CD14-positive monocyte (primary cell): ENCODE measurements at regions not wholly inside any gene's neighbourhood (a gene's known extent, or its start where the extent isn't known, plus 50 kb on each side); places are given as distances from the start of the nearest gene placed in this dataset.

Source experiments
- DNase-seq, 3 donors: peaks; one replicate each; pipeline ENCODE4 v3.0.0-alpha.2; 2011 to 2022
- H2AFZ ChIP-seq: 2 replicates; pipeline ENCODE4 v1.6.0; 2012; ENCODE audit warnings: mild to moderate bottlenecking, low read depth, low read length, inconsistent platforms; ENCODE audit not compliant: insufficient read depth, poor library complexity, severe bottlenecking
- H3K27ac ChIP-seq, 2 donors: 1 replicate in 1 of 2; 2 replicates in 1 of 2; pipeline ENCODE4 v1.5.1; 2012 to 2013; ENCODE audit warnings: low read length in 2 of 2, control low read depth in 1 of 2, inconsistent platforms in 1 of 2, low read depth in 1 of 2, mild to moderate bottlenecking in 1 of 2
- H3K27me3 ChIP-seq, 2 donors: one replicate each; pipeline versions ENCODE4 v1.6.0 to v1.6.1; 2011 to 2013; ENCODE audit warnings: low read length in 2 of 2; ENCODE audit not compliant: control insufficient read depth in 2 of 2, insufficient read depth in 2 of 2
- H3K36me3 ChIP-seq, 2 donors: replicated peaks in 1 of 2; 1 replicate in 1 of 2; 2 replicates in 1 of 2; pipeline versions ENCODE4 v1.5.1 to v1.6.1; 2012 to 2013; ENCODE audit warnings: low read length in 2 of 2, control low read depth in 1 of 2, inconsistent platforms in 1 of 2, mild to moderate bottlenecking in 1 of 2; ENCODE audit not compliant: insufficient read depth in 2 of 2, control insufficient read depth in 1 of 2
- H3K4me1 ChIP-seq, 2 donors: 1 replicate in 1 of 2; 2 replicates in 1 of 2; pipeline versions ENCODE4 v1.5.1 to v1.6.1; 2012 to 2013; ENCODE audit warnings: low read length in 2 of 2, control low read depth in 1 of 2, inconsistent platforms in 1 of 2, mild to moderate bottlenecking in 1 of 2, moderate library complexity in 1 of 2; ENCODE audit not compliant: insufficient read depth in 2 of 2, control insufficient read depth in 1 of 2
- H3K4me2 ChIP-seq: replicated peaks from 2 replicates; pipeline ENCODE3; 2012; ENCODE audit warnings: low read length, moderate library complexity, mild to moderate bottlenecking; ENCODE audit not compliant: poor library complexity, severe bottlenecking; ENCODE audit errors: extremely low read depth
- H3K4me3 ChIP-seq, 3 experiments: fragments of 200-600 bp in 1 of 3; sonication (generic) in 1 of 3; replicated peaks in 1 of 3; 1 replicate in 2 of 3; 2 replicates in 1 of 3; pipeline ENCODE4 v1.5.1; 2011 to 2013; ENCODE audit warnings: low read length in 3 of 3, mild to moderate bottlenecking in 3 of 3, control low read depth in 2 of 3, low read depth in 2 of 3, inconsistent platforms in 1 of 3, moderate library complexity in 1 of 3
- H3K79me2 ChIP-seq: 2 replicates; pipeline ENCODE4 v1.6.0; 2012; ENCODE audit warnings: mild to moderate bottlenecking, control low read depth, inconsistent platforms, low read length, moderate library complexity; ENCODE audit not compliant: insufficient read depth
- H3K9ac ChIP-seq: 2 replicates; pipeline ENCODE4 v1.6.0; 2017; ENCODE audit warnings: low read length, mild to moderate bottlenecking; ENCODE audit not compliant: insufficient read depth, poor library complexity, severe bottlenecking
- H3K9me3 ChIP-seq, 2 donors: replicated peaks in 1 of 2; 1 replicate in 1 of 2; 2 replicates in 1 of 2; pipeline versions ENCODE4 v1.5.1 to v1.6.1; 2012 to 2013; ENCODE audit warnings: low read length in 2 of 2, control low read depth in 1 of 2; ENCODE audit not compliant: control insufficient read depth in 1 of 2, insufficient read depth in 1 of 2
- H4K20me1 ChIP-seq: 2 replicates; pipeline ENCODE4 v1.6.0; 2012; ENCODE audit warnings: mild to moderate bottlenecking, low read length, control low read depth, moderate library complexity; ENCODE audit not compliant: insufficient read depth
- H3K27ac Mint-ChIP-seq, 7 donors: one replicate each; pipeline ENCODE4 v1.8.0; 2020; ENCODE audit warnings: mild to moderate bottlenecking in 7 of 7, mixed read lengths in 7 of 7, moderate library complexity in 6 of 7, inconsistent platforms in 2 of 7
- H3K27me3 Mint-ChIP-seq, 3 donors: one replicate each; pipeline ENCODE4 v1.8.0; 2021 to 2022; ENCODE audit warnings: low read depth in 3 of 3, mild to moderate bottlenecking in 3 of 3, mixed read lengths in 3 of 3, moderate library complexity in 3 of 3, inconsistent platforms in 1 of 3
- H3K36me3 Mint-ChIP-seq, 2 donors: one replicate each; pipeline ENCODE4 v1.8.0; 2020; ENCODE audit warnings: mixed read lengths in 2 of 2, inconsistent platforms in 1 of 2, mild to moderate bottlenecking in 1 of 2
- H3K4me1 Mint-ChIP-seq: one replicate; pipeline ENCODE4 v1.8.0; 2020; ENCODE audit warnings: mild to moderate bottlenecking, mixed read lengths
- H3K4me3 Mint-ChIP-seq, 2 donors: one replicate each; pipeline ENCODE4 v1.8.0; 2020; ENCODE audit warnings: mild to moderate bottlenecking in 2 of 2, mixed read lengths in 2 of 2, moderate library complexity in 1 of 2
- H3K9me3 Mint-ChIP-seq, 7 donors: one replicate each; pipeline ENCODE4 v1.8.0; 2020 to 2022; ENCODE audit warnings: mixed read lengths in 7 of 7, mild to moderate bottlenecking in 6 of 7, moderate library complexity in 6 of 7, inconsistent platforms in 2 of 7
- WGBS: methylation state at CpG from one replicate; pipeline ENCODE4 v1.1.5; 2013; ENCODE audit warnings: missing lambda C conversion rate; ENCODE audit not compliant: insufficient coverage; 5-methylcytosine and 5-hydroxymethylcytosine counted together
- intact Hi-C, 2 donors: fragments of 100-400 bp; cut with micrococcal nuclease; formaldehyde crosslinking; loops; one replicate each; pipeline versions ENCODE4 v1.15.0 to v1.15.1; 2023
- TF ChIP-seq, protein P1 (sequence below): fragments of 200-600 bp; IDR thresholded peaks from one replicate; pipeline ENCODE4 v1.8.0; 2022; ENCODE audit warnings: antibody characterized with exemption, mild to moderate bottlenecking

DNA sequence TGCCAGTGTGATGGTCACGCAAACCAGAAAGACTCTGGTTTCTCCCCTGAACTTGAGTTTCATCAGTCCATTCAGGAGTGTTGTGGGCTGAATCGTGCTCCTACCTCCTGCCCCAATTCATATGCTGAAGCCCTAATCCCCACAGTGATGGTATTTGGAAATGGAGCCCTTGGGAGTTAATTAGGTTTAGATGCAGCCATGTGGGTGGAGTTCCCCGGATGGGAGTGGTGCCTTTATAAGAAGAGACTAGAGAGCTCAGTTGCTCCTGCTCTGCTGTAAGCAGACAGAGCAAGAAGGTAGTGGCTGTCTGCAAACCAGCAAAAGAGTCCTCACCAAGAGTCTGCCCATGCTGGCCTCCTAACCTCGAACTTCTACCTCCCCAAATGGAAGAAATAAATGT, 160.3 kb upstream of the DYNLRB2 start:
- Histone ChIP-seq H3K36me3 (no peaks in the 10 kb centered on the region), H3K27me3 (no peaks in the 10 kb centered on the region), H3K9me3 (no peaks in the 10 kb centered on the region), H3K4me3 (no peak overlapping the region), H4K20me1 (no peaks in the 10 kb centered on the region), H3K9ac (no peak overlapping the region), H2AFZ (no peak overlapping the region), H3K4me1 (no peaks in the 10 kb centered on the region), H3K4me2 (no peak overlapping the region), H3K79me2 (no peaks in the 10 kb centered on the region), H3K27ac (no peak overlapping the region)
- Mint-ChIP-seq H3K9me3 (no peaks in the 10 kb centered on the region), H3K4me1 (no peaks in the 10 kb centered on the region), H3K27me3 (peaks cover 0 to 3% (median 2%) of the 10 kb centered on the region in 3 donors), H3K27ac (no peak overlapping the region), H3K4me3 (no peak overlapping the region), H3K36me3 (no peaks in the 10 kb centered on the region)
- WGBS, result 100% methylated on average over 1 of the region's 4 CpGs
- intact Hi-C loops, result no loop called here
- TF ChIP-seq, protein P1, sequence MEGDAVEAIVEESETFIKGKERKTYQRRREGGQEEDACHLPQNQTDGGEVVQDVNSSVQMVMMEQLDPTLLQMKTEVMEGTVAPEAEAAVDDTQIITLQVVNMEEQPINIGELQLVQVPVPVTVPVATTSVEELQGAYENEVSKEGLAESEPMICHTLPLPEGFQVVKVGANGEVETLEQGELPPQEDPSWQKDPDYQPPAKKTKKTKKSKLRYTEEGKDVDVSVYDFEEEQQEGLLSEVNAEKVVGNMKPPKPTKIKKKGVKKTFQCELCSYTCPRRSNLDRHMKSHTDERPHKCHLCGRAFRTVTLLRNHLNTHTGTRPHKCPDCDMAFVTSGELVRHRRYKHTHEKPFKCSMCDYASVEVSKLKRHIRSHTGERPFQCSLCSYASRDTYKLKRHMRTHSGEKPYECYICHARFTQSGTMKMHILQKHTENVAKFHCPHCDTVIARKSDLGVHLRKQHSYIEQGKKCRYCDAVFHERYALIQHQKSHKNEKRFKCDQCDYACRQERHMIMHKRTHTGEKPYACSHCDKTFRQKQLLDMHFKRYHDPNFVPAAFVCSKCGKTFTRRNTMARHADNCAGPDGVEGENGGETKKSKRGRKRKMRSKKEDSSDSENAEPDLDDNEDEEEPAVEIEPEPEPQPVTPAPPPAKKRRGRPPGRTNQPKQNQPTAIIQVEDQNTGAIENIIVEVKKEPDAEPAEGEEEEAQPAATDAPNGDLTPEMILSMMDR, result no peak
- DNase-seq, result no peak

DNA sequence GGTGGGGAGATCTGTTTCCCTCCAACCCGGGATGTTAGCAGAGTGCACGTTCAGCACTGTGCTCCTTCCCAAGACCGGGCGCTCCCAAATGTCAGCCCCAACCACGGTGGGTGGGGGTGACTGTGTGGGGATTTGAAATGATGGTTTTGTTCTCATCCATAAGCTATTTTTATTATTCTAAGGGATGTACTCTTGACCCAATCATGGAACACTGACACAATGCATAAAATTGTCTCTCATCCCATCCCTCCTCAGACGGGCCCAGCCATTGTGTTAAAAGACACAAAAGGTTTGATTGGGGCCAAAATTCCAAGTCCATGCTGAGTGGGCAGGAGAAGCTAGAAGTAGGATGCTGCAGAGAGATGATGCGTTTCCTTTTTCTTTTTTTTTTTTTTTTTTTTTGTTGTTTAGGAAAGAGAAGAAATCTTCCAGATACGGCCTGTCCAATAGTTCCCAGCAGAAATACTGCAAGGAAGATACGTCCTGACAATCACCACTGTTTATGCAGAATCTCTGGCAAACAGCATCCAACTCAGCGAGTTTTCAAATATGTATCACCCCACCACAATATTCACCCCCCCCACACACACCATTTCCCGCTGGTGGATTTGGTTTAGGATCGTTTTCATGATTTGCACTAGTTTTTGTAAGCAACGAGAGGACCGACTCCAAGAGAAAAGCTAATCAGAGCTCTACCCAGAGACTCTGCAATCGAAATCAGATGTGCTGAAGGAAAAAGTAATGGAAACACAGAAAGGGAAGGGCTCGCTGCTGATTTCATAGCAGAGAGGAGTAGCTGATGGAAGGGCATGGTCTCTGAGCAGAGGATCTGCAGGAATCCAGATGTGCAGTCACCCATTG, 163.5 kb upstream of the DYNLRB2 start:
- no peaks in the 10 kb centered on the region for H3K27me3 ChIP-seq
- H3K27ac Mint-ChIP-seq, result no peak overlapping the region
- H3K4me3 Mint-ChIP-seq, result no peak overlapping the region
- no peak overlapping the region for H3K4me3 ChIP-seq
- no peaks in the 10 kb centered on the region for H3K79me2 ChIP-seq
- no peaks in the 10 kb centered on the region for H4K20me1 ChIP-seq
- H3K9ac ChIP-seq, result no peak overlapping the region
- no peaks in the 10 kb centered on the region for H3K36me3 Mint-ChIP-seq
- peaks cover 2 to 7% of the 10 kb centered on the region in 2 donors for H3K9me3 ChIP-seq
- intact Hi-C loops, result no loop called here
- H3K27me3 Mint-ChIP-seq, result peaks cover 0 to 4% (median 1%) of the 10 kb centered on the region in 3 donors
- DNase-seq, result no peak
- no peaks in the 10 kb centered on the region for H3K4me1 Mint-ChIP-seq
- no peaks in the 10 kb centered on the region for H3K4me1 ChIP-seq
- no peaks in the 10 kb centered on the region for H3K36me3 ChIP-seq
- 95% methylated on average over 6 of the region's 16 CpGs for WGBS
- TF ChIP-seq, protein P1, result no peak
- no peak overlapping the region for H3K4me2 ChIP-seq
- peaks cover 0 to 5% (median 1%) of the 10 kb centered on the region in 7 donors for H3K9me3 Mint-ChIP-seq
- no peak overlapping the region for H3K27ac ChIP-seq
- H2AFZ ChIP-seq, result no peak overlapping the region
